ENCODE measurements at regions not wholly inside any gene's neighbourhood (a gene's known extent, or its start where the extent isn't known, plus 50 kb on each side); places are given as distances from the start of the nearest gene placed in this dataset.

GRCh38 chr4:154067786-154068185 is 278.9 kb upstream of the SFRP2 start:
- TF ChIP-seq POLR2A (IDR thresholded peaks at IDR 0.05; ENCODE audit: extremely low read depth, insufficient read length) (no peak), MYC (IDR thresholded peaks at IDR 0.05; ENCODE audit: low read depth, low read length) (no peak)
- TF ChIP-seq, protein P1, sequence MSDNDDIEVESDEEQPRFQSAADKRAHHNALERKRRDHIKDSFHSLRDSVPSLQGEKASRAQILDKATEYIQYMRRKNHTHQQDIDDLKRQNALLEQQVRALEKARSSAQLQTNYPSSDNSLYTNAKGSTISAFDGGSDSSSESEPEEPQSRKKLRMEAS (IDR thresholded peaks at IDR 0.05; ENCODE audit: low read depth, low read length), result no peak
- TF ChIP-seq, protein P2, sequence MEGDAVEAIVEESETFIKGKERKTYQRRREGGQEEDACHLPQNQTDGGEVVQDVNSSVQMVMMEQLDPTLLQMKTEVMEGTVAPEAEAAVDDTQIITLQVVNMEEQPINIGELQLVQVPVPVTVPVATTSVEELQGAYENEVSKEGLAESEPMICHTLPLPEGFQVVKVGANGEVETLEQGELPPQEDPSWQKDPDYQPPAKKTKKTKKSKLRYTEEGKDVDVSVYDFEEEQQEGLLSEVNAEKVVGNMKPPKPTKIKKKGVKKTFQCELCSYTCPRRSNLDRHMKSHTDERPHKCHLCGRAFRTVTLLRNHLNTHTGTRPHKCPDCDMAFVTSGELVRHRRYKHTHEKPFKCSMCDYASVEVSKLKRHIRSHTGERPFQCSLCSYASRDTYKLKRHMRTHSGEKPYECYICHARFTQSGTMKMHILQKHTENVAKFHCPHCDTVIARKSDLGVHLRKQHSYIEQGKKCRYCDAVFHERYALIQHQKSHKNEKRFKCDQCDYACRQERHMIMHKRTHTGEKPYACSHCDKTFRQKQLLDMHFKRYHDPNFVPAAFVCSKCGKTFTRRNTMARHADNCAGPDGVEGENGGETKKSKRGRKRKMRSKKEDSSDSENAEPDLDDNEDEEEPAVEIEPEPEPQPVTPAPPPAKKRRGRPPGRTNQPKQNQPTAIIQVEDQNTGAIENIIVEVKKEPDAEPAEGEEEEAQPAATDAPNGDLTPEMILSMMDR (IDR thresholded peaks at IDR 0.05; ENCODE audit: low read depth, low read length), result no peak

Measured in NB4 (cell line).